NCI-H2029 treated with DMSO at 0.1 percent for 48 hours (cell line): ENCODE measurements at regions not wholly inside any gene's neighbourhood (a gene's known extent, or its start where the extent isn't known, plus 50 kb on each side); places are given as distances from the start of the nearest gene placed in this dataset.
"Not testable (repeated sequence)": the region's sequence is repeated elsewhere in the genome, so short reads cannot be mapped to it uniquely, and the experiment has no call there.

Source experiments
- DNase-seq: peaks from one replicate; lab custom pipeline; 2025; lab: John Stamatoyannopoulos, UW

- no peak for DNase-seq
These were observed 186.4 kb upstream of the COL3A1 start for GRCh38 chr2:188787658-188788240.

GRCh38 chr2:188788621-188789020, 185.6 kb upstream of the COL3A1 start:
- no peak for DNase-seq

GRCh38 chr2:188789951-188790350, 184.2 kb upstream of the COL3A1 start:
- DNase-seq = no peak

- not testable (repeated sequence) for DNase-seq
These were observed 179.7 kb upstream of the COL3A1 start for GRCh38 chr2:188794453-188794852.

GRCh38 chr2:188795762-188796161, 178.4 kb upstream of the COL3A1 start:
- no peak for DNase-seq

GRCh38 chr2:188797371-188797770, 176.8 kb upstream of the COL3A1 start:
- DNase-seq = no peak

GRCh38 chr2:188798159-188798558, 176.0 kb upstream of the COL3A1 start:
- no peak for DNase-seq

- DNase-seq = no peak
These were observed 169.0 kb upstream of the COL3A1 start for GRCh38 chr2:188805219-188805618.

GRCh38 chr2:188808947-188809355, 165.2 kb upstream of the COL3A1 start:
- no peak for DNase-seq

- no peak for DNase-seq
These were observed 163.6 kb upstream of the COL3A1 start for GRCh38 chr2:188810586-188810985.

- DNase-seq = no peak
These were observed 162.7 kb upstream of the COL3A1 start for GRCh38 chr2:188811522-188811921.

GRCh38 chr2:188813315-188813714, 160.9 kb upstream of the COL3A1 start:
- no peak for DNase-seq

- no peak for DNase-seq
These were observed 160.3 kb upstream of the COL3A1 start for GRCh38 chr2:188813857-188814256.

- no peak for DNase-seq
These were observed 155.2 kb upstream of the COL3A1 start for GRCh38 chr2:188819011-188819410.

GRCh38 chr2:188819792-188820191, 154.4 kb upstream of the COL3A1 start:
- DNase-seq = no peak

GRCh38 chr2:188820576-188820975, 153.6 kb upstream of the COL3A1 start:
- no peak for DNase-seq

- no peak for DNase-seq
These were observed 150.0 kb upstream of the COL3A1 start for GRCh38 chr2:188824125-188824524.

- DNase-seq = no peak
These were observed 140.8 kb upstream of the COL3A1 start for GRCh38 chr2:188833331-188833730.

- no peak for DNase-seq
These were observed 140.4 kb upstream of the COL3A1 start for GRCh38 chr2:188833799-188834198.

- no peak for DNase-seq
These were observed 139.2 kb upstream of the COL3A1 start for GRCh38 chr2:188835006-188835405.

- DNase-seq = no peak
These were observed 138.4 kb upstream of the COL3A1 start for GRCh38 chr2:188835821-188836220.

- DNase-seq = no peak
These were observed 128.5 kb upstream of the COL3A1 start for GRCh38 chr2:188845692-188846091.

GRCh38 chr2:188848887-188849435, 125.2 kb upstream of the COL3A1 start:
- DNase-seq = no peak

- no peak for DNase-seq
These were observed 123.4 kb upstream of the COL3A1 start for GRCh38 chr2:188850786-188851185.
